Kidney glomerular epithelial cell (primary cell): ENCODE measurements at regions not wholly inside any gene's neighbourhood (a gene's known extent, or its start where the extent isn't known, plus 50 kb on each side); places are given as distances from the start of the nearest gene placed in this dataset.

ENCODE experiments used
- DNase-seq: peaks from one replicate; lab custom pipeline; 2025; lab: John Stamatoyannopoulos, UW

GRCh38 chr18:66735933-66736332 lies 132.0 kb upstream of the CDH19 start:
- DNase-seq = no peak

GRCh38 chr18:66734451-66734850 lies 130.6 kb upstream of the CDH19 start:
- DNase-seq = no peak

GRCh38 chr18:66731890-66732289 lies 128.0 kb upstream of the CDH19 start:
- no peak for DNase-seq

GRCh38 chr18:66729442-66730239 lies 125.8 kb upstream of the CDH19 start:
- no peak for DNase-seq

- no peak for DNase-seq
These were observed 125.1 kb upstream of the CDH19 start for GRCh38 chr18:66728951-66729350.

GRCh38 chr18:66727991-66728390 lies 124.1 kb upstream of the CDH19 start:
- no peak for DNase-seq

GRCh38 chr18:66724664-66725356 lies 120.9 kb upstream of the CDH19 start:
- no peak for DNase-seq

- DNase-seq = no peak
These were observed 118.8 kb upstream of the CDH19 start for GRCh38 chr18:66722671-66723070.

GRCh38 chr18:66708646-66709045 lies 104.8 kb upstream of the CDH19 start:
- no peak for DNase-seq

GRCh38 chr18:66707473-66707872 lies 103.6 kb upstream of the CDH19 start:
- no peak for DNase-seq

GRCh38 chr18:66695281-66695680 lies 91.4 kb upstream of the CDH19 start:
- no peak for DNase-seq

GRCh38 chr18:66694852-66695251 lies 91.0 kb upstream of the CDH19 start:
- no peak for DNase-seq

- no peak for DNase-seq
These were observed 83.7 kb upstream of the CDH19 start for GRCh38 chr18:66687635-66688034.

GRCh38 chr18:66682855-66683322 lies 79.0 kb upstream of the CDH19 start:
- DNase-seq = no peak

GRCh38 chr18:66676699-66677098 lies 72.8 kb upstream of the CDH19 start:
- DNase-seq = no peak

GRCh38 chr18:66674286-66674685 lies 70.4 kb upstream of the CDH19 start:
- no peak for DNase-seq

- DNase-seq = no peak
These were observed 64.8 kb upstream of the CDH19 start for GRCh38 chr18:66668706-66669105.

- no peak for DNase-seq
These were observed 58.7 kb upstream of the CDH19 start for GRCh38 chr18:66662632-66663031.

GRCh38 chr18:66655407-66655806 lies 51.5 kb upstream of the CDH19 start:
- no peak for DNase-seq
